Gastroesophageal sphincter (tissue), 3 donors: ENCODE measurements at regions not wholly inside any gene's neighbourhood (a gene's known extent, or its start where the extent isn't known, plus 50 kb on each side); places are given as distances from the start of the nearest gene placed in this dataset.

Experiments
- EP300 ChIP-seq: sonication (generic); formaldehyde crosslinking; IDR thresholded peaks from one replicate; pipeline ENCODE4 v1.6.1; 2017; ENCODE audit warnings: antibody characterized with exemption, mild to moderate bottlenecking
- POLR2AphosphoS5 ChIP-seq: sonication (generic); formaldehyde crosslinking; IDR thresholded peaks from one replicate; pipeline ENCODE4 v1.6.1; 2017; ENCODE audit warnings: antibody characterized with exemption
- TF ChIP-seq, protein P1 (sequence below), 4 experiments: fragments of 200-600 bp in 2 of 4; fragments of 450-650 bp in 2 of 4; sonication (generic) in 1 of 4; IDR thresholded peaks; one replicate each; pipeline ENCODE4 v1.5.1; 2017 to 2019; ENCODE audit warnings: antibody characterized with exemption in 4 of 4, mild to moderate bottlenecking in 2 of 4, moderate library complexity in 2 of 4

GRCh38 chr6:155894262-155894661, 438.6 kb upstream of the NOX3 start:
- TF ChIP-seq, protein P1, sequence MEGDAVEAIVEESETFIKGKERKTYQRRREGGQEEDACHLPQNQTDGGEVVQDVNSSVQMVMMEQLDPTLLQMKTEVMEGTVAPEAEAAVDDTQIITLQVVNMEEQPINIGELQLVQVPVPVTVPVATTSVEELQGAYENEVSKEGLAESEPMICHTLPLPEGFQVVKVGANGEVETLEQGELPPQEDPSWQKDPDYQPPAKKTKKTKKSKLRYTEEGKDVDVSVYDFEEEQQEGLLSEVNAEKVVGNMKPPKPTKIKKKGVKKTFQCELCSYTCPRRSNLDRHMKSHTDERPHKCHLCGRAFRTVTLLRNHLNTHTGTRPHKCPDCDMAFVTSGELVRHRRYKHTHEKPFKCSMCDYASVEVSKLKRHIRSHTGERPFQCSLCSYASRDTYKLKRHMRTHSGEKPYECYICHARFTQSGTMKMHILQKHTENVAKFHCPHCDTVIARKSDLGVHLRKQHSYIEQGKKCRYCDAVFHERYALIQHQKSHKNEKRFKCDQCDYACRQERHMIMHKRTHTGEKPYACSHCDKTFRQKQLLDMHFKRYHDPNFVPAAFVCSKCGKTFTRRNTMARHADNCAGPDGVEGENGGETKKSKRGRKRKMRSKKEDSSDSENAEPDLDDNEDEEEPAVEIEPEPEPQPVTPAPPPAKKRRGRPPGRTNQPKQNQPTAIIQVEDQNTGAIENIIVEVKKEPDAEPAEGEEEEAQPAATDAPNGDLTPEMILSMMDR (IDR thresholded peaks at IDR 0.05): no peak
- TF ChIP-seq POLR2AphosphoS5: no peak
- TF ChIP-seq EP300: no peak
